ENCODE measurements at regions not wholly inside any gene's neighbourhood (a gene's known extent, or its start where the extent isn't known, plus 50 kb on each side); places are given as distances from the start of the nearest gene placed in this dataset.
A peak's percentile ranks its signal among the peaks of the same experiment; 100 is the strongest.

DNA sequence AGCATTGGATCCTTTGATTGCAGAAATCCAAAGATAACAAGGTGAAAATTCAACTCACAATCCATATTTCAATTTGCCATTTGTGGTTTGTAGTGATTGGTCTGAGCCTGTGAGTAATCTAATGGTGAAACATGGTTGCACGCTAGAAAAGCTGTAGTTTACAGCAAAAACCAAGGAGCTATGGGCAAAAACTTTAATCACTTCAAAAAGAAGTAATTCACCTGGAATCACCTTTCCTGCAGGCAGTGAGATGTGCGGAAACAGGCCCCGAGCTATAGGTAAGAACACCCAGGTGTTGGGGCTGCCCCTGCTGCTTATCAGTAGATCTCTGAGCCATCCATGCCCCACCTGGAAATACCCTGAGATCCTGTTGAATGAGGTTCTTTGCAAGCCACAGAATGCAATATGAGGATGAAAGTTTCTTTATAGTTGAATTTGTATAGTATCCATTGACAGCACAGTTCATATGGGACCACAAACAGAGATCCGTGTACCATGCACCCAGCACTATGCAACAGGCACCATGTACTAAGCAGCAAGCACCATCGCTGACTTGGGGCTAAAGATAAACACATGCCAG is 208.2 kb downstream of the SPP2 start:
- dilution Hi-C loops (cut with MboI; ENCODE audit: extremely low pct_ligation_motif_present, low sequenced_read_pairs), result no loop called here
- POLR2A ChIA-PET, result interaction anchor here (0.5 kb wide), 1 partner anchor 565 kb away, joined by 3 read pairs; no protein-coding TSS in a partner anchor
- no TSS peak for BruUV-seq (replicated peaks)
- CTCF ChIA-PET, result interaction anchor here (0.6 to 3.4 kb wide), 17 partner anchors 9 to 287 kb away, joined by 3 to 38 read pairs (median 4); partner anchors contain the start of gene ARL4C
- Histone ChIP-seq H3K4me3 (replicated peaks in 1 of 3; ENCODE audit: insufficient read depth in 1 of 3, low read depth in 1 of 3, low read length in 3 of 3) (no peak overlapping the region), H2AFZ (ENCODE audit: low read depth, low read length) (no peak overlapping the region), H3K79me2 (ENCODE audit: control insufficient read depth, insufficient read depth, low read length) (no peaks in the 10 kb centered on the region), H3K4me2 (ENCODE audit: insufficient read depth, low read length) (peak overlapping the region; percentile 28), H3K9me1 (replicated peaks; ENCODE audit: control insufficient read depth, extremely low read depth, insufficient read depth, low read length) (no peaks in the 10 kb centered on the region), H3K36me3 (ENCODE audit: control insufficient read depth in 2 of 2, extremely low read depth in 1 of 2, insufficient read depth in 2 of 2, low read length in 2 of 2) (no peaks in the 10 kb centered on the region), H4K20me1 (replicated peaks; ENCODE audit: control insufficient read depth, extremely low read depth, insufficient read depth, low read length) (no peaks in the 10 kb centered on the region), H3K27ac (ENCODE audit: insufficient read depth, low read depth, low read length) (peak overlapping the region; percentile 57), H3K9me3 (replicated peaks; ENCODE audit: control insufficient read depth, insufficient read depth, low read length) (no peaks in the 10 kb centered on the region), H3K9ac (replicated peaks; ENCODE audit: extremely low read depth, insufficient read depth, low read length) (no peak overlapping the region), H3K27me3 (ENCODE audit: control insufficient read depth in 2 of 2, insufficient read depth in 2 of 2, low read length in 2 of 2) (no peaks in the 10 kb centered on the region), H3K4me1 (ENCODE audit: control insufficient read depth, extremely low read depth, insufficient read depth, low read length) (peaks cover 11% of the 10 kb centered on the region)
- intact Hi-C loops (cut with micrococcal nuclease), result loop anchor here (1.0 to 10.0 kb wide), 12 partner anchors 12 to 566 kb away; no protein-coding TSS in a partner anchor
- DNase-seq (ENCODE audit: low read depth, low spot score), result no peak
- TF ChIP-seq GATA2 (IDR thresholded peaks at IDR 0.05; ENCODE audit: insufficient read depth, insufficient read length, low read depth, low read length) (peak; percentile 85), POLR2AphosphoS5 (IDR thresholded peaks at IDR 0.05; ENCODE audit: insufficient read depth, low read depth, low read length) (no peak)
- no peak for FAIRE-seq

DNA sequence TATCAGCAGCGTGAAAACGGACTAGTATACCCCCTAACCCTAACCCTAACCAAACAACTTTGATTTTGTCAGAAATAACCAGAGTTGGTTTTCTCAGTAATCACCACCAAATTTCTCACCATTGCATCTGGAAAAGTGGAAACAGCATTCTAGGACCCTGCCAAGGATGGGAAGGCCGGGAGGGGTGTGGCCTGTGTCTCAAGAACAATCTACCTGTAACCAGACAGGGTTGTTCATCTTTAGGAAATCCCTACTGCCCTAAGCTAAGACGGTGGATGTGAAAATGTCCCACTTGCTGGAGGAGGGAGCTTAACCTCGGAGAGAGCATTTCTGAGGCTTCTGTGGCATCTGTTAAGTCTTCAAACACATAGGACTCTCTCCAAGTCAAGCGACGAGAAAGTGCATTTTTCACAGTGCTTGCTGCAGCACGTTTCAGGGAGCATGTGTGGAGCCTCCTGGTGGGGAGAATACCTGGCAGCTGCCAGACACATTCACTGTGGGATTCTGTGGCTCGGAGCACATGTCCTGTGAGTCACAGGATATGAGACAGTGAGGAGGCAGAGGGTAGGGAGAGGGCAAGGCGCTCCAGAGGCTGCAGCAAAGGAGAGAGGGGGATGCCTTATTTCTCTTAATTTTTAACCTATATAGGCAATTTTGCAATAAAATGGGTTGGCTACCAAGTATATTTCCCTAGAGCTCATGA is 207.5 kb downstream of the SPP2 start:
- Histone ChIP-seq H3K36me3 (ENCODE audit: control insufficient read depth in 2 of 2, extremely low read depth in 1 of 2, insufficient read depth in 2 of 2, low read length in 2 of 2) (no peaks in the 10 kb centered on the region), H3K4me1 (ENCODE audit: control insufficient read depth, extremely low read depth, insufficient read depth, low read length) (peaks cover 11% of the 10 kb centered on the region), H3K9ac (replicated peaks; ENCODE audit: extremely low read depth, insufficient read depth, low read length) (peak overlapping the region; percentile 14), H3K4me3 (replicated peaks in 1 of 3; ENCODE audit: insufficient read depth in 1 of 3, low read depth in 1 of 3, low read length in 3 of 3) (no peak overlapping the region), H3K4me2 (ENCODE audit: insufficient read depth, low read length) (peak overlapping the region; percentile 28), H3K79me2 (ENCODE audit: control insufficient read depth, insufficient read depth, low read length) (no peaks in the 10 kb centered on the region), H4K20me1 (replicated peaks; ENCODE audit: control insufficient read depth, extremely low read depth, insufficient read depth, low read length) (no peaks in the 10 kb centered on the region), H3K27me3 (ENCODE audit: control insufficient read depth in 2 of 2, insufficient read depth in 2 of 2, low read length in 2 of 2) (no peaks in the 10 kb centered on the region), H3K9me3 (replicated peaks; ENCODE audit: control insufficient read depth, insufficient read depth, low read length) (no peaks in the 10 kb centered on the region), H3K27ac (ENCODE audit: insufficient read depth, low read depth, low read length) (peak overlapping the region; percentile 70), H2AFZ (ENCODE audit: low read depth, low read length) (peak overlapping the region; percentile 66), H3K9me1 (replicated peaks; ENCODE audit: control insufficient read depth, extremely low read depth, insufficient read depth, low read length) (no peaks in the 10 kb centered on the region)
- POLR2A ChIA-PET, result interaction anchor here (0.5 kb wide), 1 partner anchor 566 kb away, joined by 3 read pairs; no protein-coding TSS in a partner anchor
- CTCF ChIA-PET, result interaction anchor here (0.6 to 3.4 kb wide), 16 partner anchors 9 to 243 kb away, joined by 3 to 38 read pairs (median 4); partner anchors contain the start of gene ARL4C
- no TSS peak for BruUV-seq (replicated peaks)
- intact Hi-C loops (cut with micrococcal nuclease) (loop anchor here (1.0 to 10.0 kb wide), 12 partner anchors 12 to 567 kb away; no protein-coding TSS in a partner anchor), dilution Hi-C loops (cut with MboI; ENCODE audit: extremely low pct_ligation_motif_present, low sequenced_read_pairs) (no loop called here)
- TF ChIP-seq JUN (IDR thresholded peaks at IDR 0.05; ENCODE audit: borderline replicate concordance, insufficient read depth, insufficient read length, low read depth) (peak; percentile 90), EZH2 (IDR thresholded peaks at IDR 0.05; ENCODE audit: borderline replicate concordance, low read depth, low read length, severe bottlenecking) (no peak), POLR2A (IDR thresholded peaks at IDR 0.05; ENCODE audit: low read depth, low read length) (peak; percentile 37), GATA2 (IDR thresholded peaks at IDR 0.05; ENCODE audit: insufficient read depth, insufficient read length, low read depth, low read length) (no peak), POLR2AphosphoS5 (IDR thresholded peaks at IDR 0.05; ENCODE audit: insufficient read depth, low read depth, low read length) (peak; percentile 86), FOS (IDR thresholded peaks at IDR 0.05; ENCODE audit: borderline replicate concordance, insufficient read depth, low read length) (peak; percentile 96), MYC (IDR thresholded peaks at IDR 0.05; ENCODE audit: low read depth, low read length) (peak; percentile 90)
- TF ChIP-seq, protein P1, sequence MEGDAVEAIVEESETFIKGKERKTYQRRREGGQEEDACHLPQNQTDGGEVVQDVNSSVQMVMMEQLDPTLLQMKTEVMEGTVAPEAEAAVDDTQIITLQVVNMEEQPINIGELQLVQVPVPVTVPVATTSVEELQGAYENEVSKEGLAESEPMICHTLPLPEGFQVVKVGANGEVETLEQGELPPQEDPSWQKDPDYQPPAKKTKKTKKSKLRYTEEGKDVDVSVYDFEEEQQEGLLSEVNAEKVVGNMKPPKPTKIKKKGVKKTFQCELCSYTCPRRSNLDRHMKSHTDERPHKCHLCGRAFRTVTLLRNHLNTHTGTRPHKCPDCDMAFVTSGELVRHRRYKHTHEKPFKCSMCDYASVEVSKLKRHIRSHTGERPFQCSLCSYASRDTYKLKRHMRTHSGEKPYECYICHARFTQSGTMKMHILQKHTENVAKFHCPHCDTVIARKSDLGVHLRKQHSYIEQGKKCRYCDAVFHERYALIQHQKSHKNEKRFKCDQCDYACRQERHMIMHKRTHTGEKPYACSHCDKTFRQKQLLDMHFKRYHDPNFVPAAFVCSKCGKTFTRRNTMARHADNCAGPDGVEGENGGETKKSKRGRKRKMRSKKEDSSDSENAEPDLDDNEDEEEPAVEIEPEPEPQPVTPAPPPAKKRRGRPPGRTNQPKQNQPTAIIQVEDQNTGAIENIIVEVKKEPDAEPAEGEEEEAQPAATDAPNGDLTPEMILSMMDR (IDR thresholded peaks at IDR 0.05; ENCODE audit: extremely low read depth in 1 of 2, insufficient read depth in 1 of 2, low read depth in 1 of 2, low read length in 2 of 2), result peak; percentile 84 to 87
- TF ChIP-seq, protein P2, sequence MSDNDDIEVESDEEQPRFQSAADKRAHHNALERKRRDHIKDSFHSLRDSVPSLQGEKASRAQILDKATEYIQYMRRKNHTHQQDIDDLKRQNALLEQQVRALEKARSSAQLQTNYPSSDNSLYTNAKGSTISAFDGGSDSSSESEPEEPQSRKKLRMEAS (IDR thresholded peaks at IDR 0.05; ENCODE audit: insufficient read depth, insufficient read length), result peak; percentile 91
- FAIRE-seq (peak; percentile 98), DNase-seq (ENCODE audit: low read depth, low spot score) (peak; percentile 96)
